ENCODE measurements at regions not wholly inside any gene's neighbourhood (a gene's known extent, or its start where the extent isn't known, plus 50 kb on each side); places are given as distances from the start of the nearest gene placed in this dataset.
"Not testable (repeated sequence)": the region's sequence is repeated elsewhere in the genome, so short reads cannot be mapped to it uniquely, and the experiment has no call there.

- no peak for DNase-seq
- Histone ChIP-seq H3K27me3 (no peaks in the 10 kb centered on the region), H3K9me3 (no peaks in the 10 kb centered on the region; the same call in 1 of the 2 replicates), H3K4me3 (ENCODE audit: low read depth, low read length) (no peak overlapping the region), H3K36me3 (no peaks in the 10 kb centered on the region), H3K4me1 (no peaks in the 10 kb centered on the region)
- TF ChIP-seq CTCF (IDR thresholded peaks at IDR 0.05; ENCODE audit: low read depth, low read length) = no peak
Observed at GRCh38 chr3:181484026-181484425, 227.7 kb upstream of the SOX2 start.

- not testable (repeated sequence) for H3K36me3 ChIP-seq; H3K27me3 ChIP-seq; H3K4me3 ChIP-seq (ENCODE audit: low read depth, low read length); H3K4me1 ChIP-seq; H3K9me3 ChIP-seq; DNase-seq
Observed at GRCh38 chr3:181475146-181475545, 236.6 kb upstream of the SOX2 start.

GRCh38 chr3:181470349-181470748, 241.4 kb upstream of the SOX2 start:
- TF ChIP-seq CTCF (IDR thresholded peaks at IDR 0.05; ENCODE audit: low read depth, low read length) = no peak
- H3K9me3 ChIP-seq = no peaks in the 10 kb centered on the region
- H3K4me1 ChIP-seq = no peaks in the 10 kb centered on the region
- no peak for DNase-seq
- H3K36me3 ChIP-seq = no peaks in the 10 kb centered on the region
- no peak overlapping the region for H3K4me3 ChIP-seq (ENCODE audit: low read depth, low read length)
- H3K27me3 ChIP-seq = no peaks in the 10 kb centered on the region

GRCh38 chr3:181464033-181464694, 247.6 kb upstream of the SOX2 start:
- DNase-seq = no peak
- no peak overlapping the region for H3K4me3 ChIP-seq (ENCODE audit: low read depth, low read length)
- TF ChIP-seq CTCF (IDR thresholded peaks at IDR 0.05; ENCODE audit: low read depth, low read length) = no peak
- no peaks in the 10 kb centered on the region for H3K36me3 ChIP-seq
- H3K4me1 ChIP-seq = no peaks in the 10 kb centered on the region; the same call in 1 of the 2 replicates
- H3K27me3 ChIP-seq = no peaks in the 10 kb centered on the region
- no peaks in the 10 kb centered on the region for H3K9me3 ChIP-seq

GRCh38 chr3:181461381-181461780, 250.3 kb upstream of the SOX2 start:
- no peaks in the 10 kb centered on the region for H3K27me3 ChIP-seq

GRCh38 chr3:181459516-181459915, 252.2 kb upstream of the SOX2 start:
- peaks cover 2% of the 10 kb centered on the region for H3K4me1 ChIP-seq
- DNase-seq = no peak

More at GRCh38 chr3:181461381-181461780, 250.3 kb upstream of the SOX2 start:
- H3K36me3 ChIP-seq = no peaks in the 10 kb centered on the region
- no peak for DNase-seq
- TF ChIP-seq CTCF (IDR thresholded peaks at IDR 0.05; ENCODE audit: low read depth, low read length) = no peak
- no peak overlapping the region for H3K4me3 ChIP-seq (ENCODE audit: low read depth, low read length)
- H3K4me1 ChIP-seq = no peaks in the 10 kb centered on the region; the same call in 1 of the 2 replicates
- no peaks in the 10 kb centered on the region for H3K9me3 ChIP-seq

More at GRCh38 chr3:181459516-181459915, 252.2 kb upstream of the SOX2 start:
- no peak for TF ChIP-seq CTCF (IDR thresholded peaks at IDR 0.05; ENCODE audit: low read depth, low read length)
- H3K27me3 ChIP-seq = no peaks in the 10 kb centered on the region
- no peaks in the 10 kb centered on the region for H3K36me3 ChIP-seq
- no peaks in the 10 kb centered on the region for H3K9me3 ChIP-seq
- H3K4me3 ChIP-seq (ENCODE audit: low read depth, low read length) = no peak overlapping the region

Measured in BE2C (cell line).